GM12874 (cell line): ENCODE measurements at regions not wholly inside any gene's neighbourhood (a gene's known extent, or its start where the extent isn't known, plus 50 kb on each side); places are given as distances from the start of the nearest gene placed in this dataset.

Experiments
- CTCF ChIP-seq: IDR thresholded peaks from 2 replicates; pipeline ENCODE4 v1.5.1; 2011; ENCODE audit warnings: low read depth, mild to moderate bottlenecking, control low read depth, low read length, moderate library complexity; ENCODE audit not compliant: insufficient read depth

- no peak for TF ChIP-seq CTCF
Observed at GRCh38 chr12:13764748-13765147, 216.7 kb downstream of the GRIN2B start.

- no peak for TF ChIP-seq CTCF
Observed at GRCh38 chr12:13749389-13749788, 232.0 kb downstream of the GRIN2B start.

GRCh38 chr12:13745111-13745860, 236.1 kb downstream of the GRIN2B start:
- TF ChIP-seq CTCF = no peak

- TF ChIP-seq CTCF = no peak
Observed at GRCh38 chr12:13744561-13744960, 236.8 kb downstream of the GRIN2B start.

- no peak for TF ChIP-seq CTCF
Observed at GRCh38 chr12:13740149-13740545, 241.3 kb downstream of the GRIN2B start.

- TF ChIP-seq CTCF = no peak
Observed at GRCh38 chr12:13735734-13736133, 245.7 kb downstream of the GRIN2B start.

- no peak for TF ChIP-seq CTCF
Observed at GRCh38 chr12:13734584-13735152, 246.7 kb downstream of the GRIN2B start.
